H9 (cell line): ENCODE measurements at regions not wholly inside any gene's neighbourhood (a gene's known extent, or its start where the extent isn't known, plus 50 kb on each side); places are given as distances from the start of the nearest gene placed in this dataset.
A peak's percentile ranks its signal among the peaks of the same experiment; 100 is the strongest.

ENCODE experiments used
- DNase-seq: peaks from one replicate; pipeline ENCODE4 v3.0.0-alpha.2; 2017
- H2AFZ ChIP-seq: one replicate; pipeline ENCODE4 v1.6.1; 2013; ENCODE audit warnings: mild to moderate bottlenecking, low read length, control low read depth, moderate library complexity
- H2AK5ac ChIP-seq: 2 replicates; pipeline ENCODE4 v1.6.1; 2013; ENCODE audit warnings: low read length, control low read depth, mixed read lengths; ENCODE audit not compliant: insufficient read length
- H2BK120ac ChIP-seq: one replicate; pipeline ENCODE4 v1.6.1; 2013; ENCODE audit warnings: low read depth, mild to moderate bottlenecking, low read length, control low read depth, inconsistent platforms; ENCODE audit not compliant: poor library complexity, severe bottlenecking
- H2BK12ac ChIP-seq: 2 replicates; pipeline ENCODE4 v1.6.1; 2013; ENCODE audit warnings: low read length, control low read depth, mixed read lengths, low read depth; ENCODE audit not compliant: insufficient read length
- H2BK15ac ChIP-seq: 2 replicates; pipeline ENCODE4 v1.6.1; 2013; ENCODE audit warnings: low read depth, low read length, control low read depth
- H2BK20ac ChIP-seq: one replicate; pipeline ENCODE4 v1.6.1; 2013; ENCODE audit warnings: low read depth, mild to moderate bottlenecking, low read length, control low read depth, inconsistent platforms; ENCODE audit not compliant: poor library complexity, severe bottlenecking
- H2BK5ac ChIP-seq: 2 replicates; pipeline ENCODE4 v1.6.1; 2013; ENCODE audit warnings: low read length, control low read depth, mixed read lengths; ENCODE audit not compliant: insufficient read length
- H3K14ac ChIP-seq: 2 replicates; pipeline ENCODE4 v1.6.1; 2013; ENCODE audit warnings: low read length, control low read depth; ENCODE audit not compliant: insufficient read depth
- H3K18ac ChIP-seq: 2 replicates; pipeline ENCODE4 v1.6.1; 2013; ENCODE audit warnings: low read depth, mild to moderate bottlenecking, mixed read lengths, low read length, control low read depth; ENCODE audit not compliant: insufficient read length
- H3K23ac ChIP-seq: 2 replicates; pipeline ENCODE4 v1.6.1; 2013; ENCODE audit warnings: low read length, control low read depth, mixed read lengths, low read depth; ENCODE audit not compliant: insufficient read length
- H3K23me2 ChIP-seq: 2 replicates; pipeline ENCODE4 v1.6.1; 2013; ENCODE audit warnings: low read depth, mild to moderate bottlenecking, mixed read lengths, low read length, control low read depth; ENCODE audit not compliant: insufficient read length, poor library complexity, severe bottlenecking
- H3K27ac ChIP-seq: 2 replicates; pipeline ENCODE4 v1.5.1; 2013; ENCODE audit warnings: low read length, control low read depth, mixed read lengths, low read depth; ENCODE audit not compliant: insufficient read length
- H3K27me3 ChIP-seq: 2 replicates; pipeline ENCODE4 v1.6.1; 2013; ENCODE audit warnings: low read length, control low read depth, inconsistent platforms; ENCODE audit not compliant: insufficient read depth
- H3K4ac ChIP-seq: 2 replicates; pipeline ENCODE4 v1.6.1; 2013; ENCODE audit warnings: low read depth, mild to moderate bottlenecking, control low read depth, inconsistent platforms, low read length, moderate library complexity
- H3K4me1 ChIP-seq: 2 replicates; pipeline ENCODE4 v1.6.1; 2013; ENCODE audit warnings: low read length, control low read depth, inconsistent platforms; ENCODE audit not compliant: insufficient read depth
- H3K4me2 ChIP-seq: 2 replicates; pipeline ENCODE4 v1.6.1; 2013; ENCODE audit warnings: low read length, control low read depth, mixed read lengths; ENCODE audit not compliant: insufficient read length, insufficient read depth
- H3K56ac ChIP-seq: 2 replicates; pipeline ENCODE4 v1.6.1; 2013; ENCODE audit warnings: low read depth, mild to moderate bottlenecking, mixed read lengths, low read length, control low read depth; ENCODE audit not compliant: insufficient read length
- H3K79me1 ChIP-seq: 2 replicates; pipeline ENCODE4 v1.6.1; 2013; ENCODE audit warnings: low read depth, mild to moderate bottlenecking, moderate library complexity, low read length, control low read depth, inconsistent platforms; ENCODE audit not compliant: insufficient read depth, poor library complexity, severe bottlenecking
- H3K79me2 ChIP-seq: 2 replicates; pipeline ENCODE4 v1.6.1; 2013; ENCODE audit warnings: low read length, control low read depth, inconsistent platforms; ENCODE audit not compliant: insufficient read depth
- H3K9ac ChIP-seq: 2 replicates; pipeline ENCODE4 v1.6.1; 2013; ENCODE audit warnings: low read length, control low read depth, mixed read lengths; ENCODE audit not compliant: insufficient read length; ENCODE audit errors: extremely low read depth
- H3K9me3 ChIP-seq: one replicate; pipeline ENCODE4 v1.6.1; 2013; ENCODE audit warnings: low read depth, low read length, inconsistent platforms; ENCODE audit not compliant: control insufficient read depth
- H3T11ph ChIP-seq: one replicate; pipeline ENCODE4 v1.6.1; 2013; ENCODE audit warnings: mild to moderate bottlenecking, low read length, control low read depth, inconsistent platforms
- H4K20me1 ChIP-seq: one replicate; pipeline ENCODE4 v1.6.1; 2013; ENCODE audit not compliant: control insufficient read depth, insufficient read length, insufficient read depth
- H4K5ac ChIP-seq: 2 replicates; pipeline ENCODE4 v1.6.1; 2013; ENCODE audit warnings: low read depth, mild to moderate bottlenecking, mixed read lengths, low read length, control low read depth; ENCODE audit not compliant: insufficient read length
- H4K8ac ChIP-seq: replicated peaks from 2 replicates; pipeline ENCODE4 v1.6.1; 2013; ENCODE audit warnings: low read length, control low read depth, mixed read lengths, low read depth; ENCODE audit not compliant: insufficient read length
- H4K91ac ChIP-seq: 2 replicates; pipeline ENCODE4 v1.6.1; 2013; ENCODE audit warnings: low read depth, mild to moderate bottlenecking, moderate library complexity, mixed read lengths, low read length, control low read depth; ENCODE audit not compliant: insufficient read length
- H3K27ac Mint-ChIP-seq, 3 experiments: 2 replicates in 2 of 3; 3 replicates in 1 of 3; pipeline ENCODE4 v1.8.0; 2020 to 2021; ENCODE audit warnings: mixed read lengths in 3 of 3, mild to moderate bottlenecking in 1 of 3, moderate library complexity in 1 of 3
- H3K27me3 Mint-ChIP-seq: 2 replicates; pipeline ENCODE4 v1.8.0; 2021; ENCODE audit warnings: low read depth, mild to moderate bottlenecking, moderate library complexity, mixed read lengths
- H3K36me3 Mint-ChIP-seq, 3 experiments: 2 replicates in 2 of 3; 3 replicates in 1 of 3; pipeline ENCODE4 v1.8.0; 2020 to 2021; ENCODE audit warnings: low read depth in 3 of 3, mixed read lengths in 3 of 3; ENCODE audit not compliant: insufficient read depth in 1 of 3
- H3K4me1 Mint-ChIP-seq, 2 experiments: 2 replicates each; pipeline ENCODE4 v1.8.0; 2020; ENCODE audit warnings: mixed read lengths in 2 of 2
- H3K4me3 Mint-ChIP-seq, 2 experiments: 2 replicates in 1 of 2; 3 replicates in 1 of 2; pipeline ENCODE4 v1.8.0; 2020 to 2021; ENCODE audit warnings: mild to moderate bottlenecking in 2 of 2, mixed read lengths in 2 of 2, moderate library complexity in 1 of 2
- H3K9me3 Mint-ChIP-seq, 2 experiments: 2 replicates in 1 of 2; 3 replicates in 1 of 2; pipeline ENCODE4 v1.8.0; 2020; ENCODE audit warnings: mild to moderate bottlenecking in 2 of 2, mixed read lengths in 2 of 2, moderate library complexity in 1 of 2
- WGBS: extraction: QIAGEN DNeasy Blood & Tissue Kit; methylation state at CpG from one replicate; pipeline ENCODE4 v1.1.7; 2013; ENCODE audit warnings: missing lambda C conversion rate, low lambda C conversion rate, mixed read lengths; ENCODE audit not compliant: insufficient read length; ENCODE audit errors: extremely low coverage; 5-methylcytosine and 5-hydroxymethylcytosine counted together
- TF ChIP-seq, protein P1 (sequence below): fragments of 200-600 bp; sonication (generic); conservative IDR thresholded peaks from 3 replicates; pipeline ENCODE4 v1.8.0; 2021; ENCODE audit warnings: antibody characterized with exemption, mild to moderate bottlenecking

DNA sequence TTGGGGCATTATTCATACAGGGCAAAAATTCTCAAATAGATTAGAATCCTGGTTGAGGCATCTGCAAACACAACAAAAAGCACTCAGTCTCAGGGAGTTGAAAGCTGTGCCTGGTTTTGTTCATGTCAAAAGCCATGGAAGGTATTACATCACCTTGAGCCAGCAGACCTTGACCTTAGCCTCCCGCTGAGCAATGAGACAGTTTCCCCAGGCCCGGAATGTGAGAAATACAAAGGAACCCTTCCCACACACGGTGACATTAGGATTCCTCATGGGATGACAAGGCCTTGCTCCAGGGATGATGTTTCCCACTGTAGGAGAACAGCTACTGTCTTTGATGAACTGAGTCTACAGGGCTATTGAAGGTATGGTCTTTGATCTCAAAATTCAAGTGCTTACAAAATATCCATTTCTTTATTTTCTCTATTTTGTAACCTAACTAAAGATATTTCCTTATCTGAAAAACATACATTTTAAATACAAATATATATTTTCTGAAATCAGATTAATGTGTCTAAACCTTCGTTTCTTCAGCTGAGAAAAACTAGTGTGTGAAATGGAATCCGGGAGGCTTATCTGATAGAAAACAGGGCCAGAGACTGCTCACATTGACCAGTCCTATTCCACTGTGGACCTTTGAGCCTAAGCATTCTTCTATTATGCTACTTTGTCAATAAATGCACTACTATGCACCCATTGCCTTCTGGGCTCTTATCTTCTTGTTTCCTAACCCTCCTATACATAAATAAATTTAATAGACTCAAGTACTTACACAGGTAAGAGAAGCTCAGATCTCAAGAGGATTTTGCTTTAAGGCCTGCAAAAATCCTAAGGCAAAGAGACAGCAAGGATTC lies 298.2 kb downstream of the KBTBD8 start:
- H3K4ac ChIP-seq, result no peak overlapping the region
- no peaks in the 10 kb centered on the region for H3K79me1 ChIP-seq
- no peak overlapping the region for H4K8ac ChIP-seq
- no peak overlapping the region for H3K18ac ChIP-seq
- no peaks in the 10 kb centered on the region; the same call in 1 of the 2 replicates for H3K4me1 ChIP-seq
- H2BK15ac ChIP-seq, result no peak overlapping the region
- Mint-ChIP-seq H3K27me3 (no peaks in the 10 kb centered on the region), H3K4me1 (peaks cover 9 to 11% of the 10 kb centered on the region in 2 experiments), H3K36me3 (no peaks in the 10 kb centered on the region), H3K4me3 (no peak overlapping the region), H3K27ac (peak overlapping the region in 1 of 3 experiments; percentile 60; a peak in 2 of 7 replicates), H3K9me3 (no peaks in the 10 kb centered on the region)
- no peak overlapping the region for H2AK5ac ChIP-seq
- H2BK120ac ChIP-seq, result no peak overlapping the region
- no CpG with 5 or more reads among the region's 5 CpGs for WGBS
- DNase-seq, result peak; percentile 44
- no peak overlapping the region for H3K9ac ChIP-seq
- H3K27me3 ChIP-seq, result no peaks in the 10 kb centered on the region
- H3K14ac ChIP-seq, result no peak overlapping the region
- H3K79me2 ChIP-seq, result no peaks in the 10 kb centered on the region
- H3K27ac ChIP-seq, result no peak overlapping the region
- no peak overlapping the region for H2BK20ac ChIP-seq
- TF ChIP-seq, protein P1, sequence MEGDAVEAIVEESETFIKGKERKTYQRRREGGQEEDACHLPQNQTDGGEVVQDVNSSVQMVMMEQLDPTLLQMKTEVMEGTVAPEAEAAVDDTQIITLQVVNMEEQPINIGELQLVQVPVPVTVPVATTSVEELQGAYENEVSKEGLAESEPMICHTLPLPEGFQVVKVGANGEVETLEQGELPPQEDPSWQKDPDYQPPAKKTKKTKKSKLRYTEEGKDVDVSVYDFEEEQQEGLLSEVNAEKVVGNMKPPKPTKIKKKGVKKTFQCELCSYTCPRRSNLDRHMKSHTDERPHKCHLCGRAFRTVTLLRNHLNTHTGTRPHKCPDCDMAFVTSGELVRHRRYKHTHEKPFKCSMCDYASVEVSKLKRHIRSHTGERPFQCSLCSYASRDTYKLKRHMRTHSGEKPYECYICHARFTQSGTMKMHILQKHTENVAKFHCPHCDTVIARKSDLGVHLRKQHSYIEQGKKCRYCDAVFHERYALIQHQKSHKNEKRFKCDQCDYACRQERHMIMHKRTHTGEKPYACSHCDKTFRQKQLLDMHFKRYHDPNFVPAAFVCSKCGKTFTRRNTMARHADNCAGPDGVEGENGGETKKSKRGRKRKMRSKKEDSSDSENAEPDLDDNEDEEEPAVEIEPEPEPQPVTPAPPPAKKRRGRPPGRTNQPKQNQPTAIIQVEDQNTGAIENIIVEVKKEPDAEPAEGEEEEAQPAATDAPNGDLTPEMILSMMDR, result no peak
- H4K91ac ChIP-seq, result no peak overlapping the region
- H3K9me3 ChIP-seq, result no peaks in the 10 kb centered on the region
- H4K20me1 ChIP-seq, result no peaks in the 10 kb centered on the region
- no peak overlapping the region for H2BK12ac ChIP-seq
- H3K23me2 ChIP-seq, result no peaks in the 10 kb centered on the region
- H3K4me2 ChIP-seq, result no peak overlapping the region
- H3K23ac ChIP-seq, result no peak overlapping the region
- no peak overlapping the region for H2AFZ ChIP-seq
- no peak overlapping the region for H2BK5ac ChIP-seq
- H4K5ac ChIP-seq, result no peak overlapping the region
- H3T11ph ChIP-seq, result no peak overlapping the region
- no peak overlapping the region for H3K56ac ChIP-seq
